ENCODE measurements at regions not wholly inside any gene's neighbourhood (a gene's known extent, or its start where the extent isn't known, plus 50 kb on each side); places are given as distances from the start of the nearest gene placed in this dataset.

- H3K36me3 ChIP-seq (ENCODE audit: control insufficient read depth in 2 of 2, extremely low read depth in 1 of 2, insufficient read depth in 2 of 2, low read length in 2 of 2), result no peaks in the 10 kb centered on the region
- no peak overlapping the region for H3K4me3 ChIP-seq (replicated peaks in 1 of 3; ENCODE audit: insufficient read depth in 1 of 3, low read depth in 1 of 3, low read length in 3 of 3)
- H4K20me1 ChIP-seq (replicated peaks; ENCODE audit: control insufficient read depth, extremely low read depth, insufficient read depth, low read length), result no peaks in the 10 kb centered on the region
- H3K79me2 ChIP-seq (ENCODE audit: control insufficient read depth, insufficient read depth, low read length), result no peaks in the 10 kb centered on the region
- no peak overlapping the region for H2AFZ ChIP-seq (ENCODE audit: low read depth, low read length)
- H3K27me3 ChIP-seq (ENCODE audit: control insufficient read depth in 2 of 2, insufficient read depth in 2 of 2, low read length in 2 of 2), result no peaks in the 10 kb centered on the region
- dilution Hi-C loops (cut with MboI; ENCODE audit: extremely low pct_ligation_motif_present, low sequenced_read_pairs) (no loop called here), intact Hi-C loops (cut with micrococcal nuclease) (no loop called here)
- no peaks in the 10 kb centered on the region for H3K9me1 ChIP-seq (replicated peaks; ENCODE audit: control insufficient read depth, extremely low read depth, insufficient read depth, low read length)
- TF ChIP-seq MAX (IDR thresholded peaks at IDR 0.05; ENCODE audit: insufficient read depth, insufficient read length) (no peak), POLR2A (IDR thresholded peaks at IDR 0.05; ENCODE audit: low read depth, low read length) (no peak), POLR2AphosphoS5 (IDR thresholded peaks at IDR 0.05; ENCODE audit: insufficient read depth, low read depth, low read length) (no peak), JUN (IDR thresholded peaks at IDR 0.05; ENCODE audit: borderline replicate concordance, insufficient read depth, insufficient read length, low read depth) (no peak), CTCF (IDR thresholded peaks at IDR 0.05; ENCODE audit: extremely low read depth in 1 of 2, insufficient read depth in 1 of 2, low read depth in 1 of 2, low read length in 2 of 2) (no peak), FOS (IDR thresholded peaks at IDR 0.05; ENCODE audit: borderline replicate concordance, insufficient read depth, low read length) (no peak), EZH2 (IDR thresholded peaks at IDR 0.05; ENCODE audit: borderline replicate concordance, low read depth, low read length, severe bottlenecking) (no peak), MYC (IDR thresholded peaks at IDR 0.05; ENCODE audit: low read depth, low read length) (no peak), GATA2 (IDR thresholded peaks at IDR 0.05; ENCODE audit: insufficient read depth, insufficient read length, low read depth, low read length) (no peak)
- H3K4me1 ChIP-seq (ENCODE audit: control insufficient read depth, extremely low read depth, insufficient read depth, low read length), result no peaks in the 10 kb centered on the region
- CTCF ChIA-PET, result no interaction called here
- no peaks in the 10 kb centered on the region for H3K9me3 ChIP-seq (replicated peaks; ENCODE audit: control insufficient read depth, insufficient read depth, low read length)
- H3K9ac ChIP-seq (replicated peaks; ENCODE audit: extremely low read depth, insufficient read depth, low read length), result no peak overlapping the region
- DNase-seq (ENCODE audit: low read depth, low spot score), result no peak
- H3K4me2 ChIP-seq (ENCODE audit: insufficient read depth, low read length), result no peak overlapping the region
- no TSS peak for BruUV-seq (replicated peaks)
- no peak for FAIRE-seq
- H3K27ac ChIP-seq (ENCODE audit: insufficient read depth, low read depth, low read length), result no peak overlapping the region
- POLR2A ChIA-PET, result no interaction called here
These were observed 102.2 kb downstream of the JCAD start for GRCh38 chr10:29957236-29957635.

All from endothelial cell of umbilical vein (primary cell).